Uterus (tissue), 3 donors: ENCODE measurements at regions not wholly inside any gene's neighbourhood (a gene's known extent, or its start where the extent isn't known, plus 50 kb on each side); places are given as distances from the start of the nearest gene placed in this dataset.

ENCODE experiments used
- DNase-seq, 2 donors: peaks; one replicate each; pipeline ENCODE4 v3.0.0-alpha.2; 2019 to 2020
- H3K27ac ChIP-seq, 2 donors: fragments of 200-600 bp; sonication (generic); 1 replicate in 1 of 2; 2 replicates in 1 of 2; pipeline ENCODE4 v1.5.1; 2016 to 2018
- H3K27me3 ChIP-seq, 2 donors: fragments of 200-600 bp; sonication (generic); one replicate each; pipeline ENCODE4 v1.5.1; 2018 to 2019; ENCODE audit warnings: control low read depth in 1 of 2
- H3K36me3 ChIP-seq, 2 donors: fragments of 200-600 bp; sonication (generic); one replicate each; pipeline ENCODE4 v1.5.1; 2019; ENCODE audit warnings: control low read depth in 1 of 2
- H3K4me1 ChIP-seq, 2 donors: fragments of 200-600 bp; sonication (generic); one replicate each; pipeline ENCODE4 v1.5.1; 2018 to 2019; ENCODE audit warnings: control low read depth in 1 of 2
- H3K4me3 ChIP-seq, 2 donors: fragments of 200-600 bp; sonication (generic); 1 replicate in 1 of 2; 2 replicates in 1 of 2; pipeline ENCODE4 v1.5.1; 2018 to 2019; ENCODE audit warnings: mild to moderate bottlenecking in 1 of 2
- H3K9me3 ChIP-seq, 2 donors: fragments of 200-600 bp; sonication (generic); one replicate each; pipeline ENCODE4 v1.5.1; 2019; ENCODE audit warnings: control low read depth in 1 of 2
- POLR2A ChIP-seq, 2 donors: fragments of 450-650 bp; IDR thresholded peaks; one replicate each; pipeline ENCODE4 v1.6.1; 2016; ENCODE audit warnings: antibody characterized with exemption in 2 of 2, mild to moderate bottlenecking in 1 of 2, moderate library complexity in 1 of 2
- intact Hi-C: fragments of 100-400 bp; cut with DNase I; formaldehyde crosslinking; loops from one replicate; pipeline ENCODE4 v1.15.1; 2023; ENCODE audit warnings: low total_unique reads
- TF ChIP-seq, protein P1 (sequence below), 4 experiments: fragments of 200-600 bp in 2 of 4; fragments of 450-650 bp in 2 of 4; sonication (generic) in 2 of 4; IDR thresholded peaks; one replicate each; pipeline ENCODE4 v1.5.1; 2016 to 2019; ENCODE audit warnings: antibody characterized with exemption in 4 of 4, mild to moderate bottlenecking in 2 of 4, moderate library complexity in 1 of 4
- donor health status: DM: yes; HTN: yes; CAD: no.

DNA sequence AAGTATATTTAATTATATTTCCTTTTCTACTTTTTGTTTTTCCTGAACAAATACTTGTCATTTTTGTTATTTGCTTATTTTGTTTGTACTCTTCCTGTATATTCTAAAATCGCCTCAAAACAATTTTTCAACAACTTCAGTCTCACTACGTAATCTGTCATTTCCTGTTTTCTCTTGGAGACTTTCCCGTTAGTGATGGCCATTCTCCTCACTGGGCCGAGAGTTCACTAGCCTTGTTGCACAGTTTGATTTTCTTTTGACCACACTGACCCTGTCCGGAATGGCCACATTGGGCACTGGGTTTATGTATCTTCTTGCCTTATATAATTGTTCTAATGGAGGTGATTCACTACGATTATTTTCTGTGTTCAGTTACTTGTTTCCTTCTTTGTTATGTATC lies 726.1 kb downstream of the FAM181B start:
- Histone ChIP-seq H3K4me3 (no peak overlapping the region), H3K36me3 (no peaks in the 10 kb centered on the region), H3K9me3 (no peaks in the 10 kb centered on the region), H3K27me3 (no peaks in the 10 kb centered on the region), H3K27ac (no peak overlapping the region), H3K4me1 (no peaks in the 10 kb centered on the region)
- DNase-seq, result no peak
- TF ChIP-seq, protein P1, sequence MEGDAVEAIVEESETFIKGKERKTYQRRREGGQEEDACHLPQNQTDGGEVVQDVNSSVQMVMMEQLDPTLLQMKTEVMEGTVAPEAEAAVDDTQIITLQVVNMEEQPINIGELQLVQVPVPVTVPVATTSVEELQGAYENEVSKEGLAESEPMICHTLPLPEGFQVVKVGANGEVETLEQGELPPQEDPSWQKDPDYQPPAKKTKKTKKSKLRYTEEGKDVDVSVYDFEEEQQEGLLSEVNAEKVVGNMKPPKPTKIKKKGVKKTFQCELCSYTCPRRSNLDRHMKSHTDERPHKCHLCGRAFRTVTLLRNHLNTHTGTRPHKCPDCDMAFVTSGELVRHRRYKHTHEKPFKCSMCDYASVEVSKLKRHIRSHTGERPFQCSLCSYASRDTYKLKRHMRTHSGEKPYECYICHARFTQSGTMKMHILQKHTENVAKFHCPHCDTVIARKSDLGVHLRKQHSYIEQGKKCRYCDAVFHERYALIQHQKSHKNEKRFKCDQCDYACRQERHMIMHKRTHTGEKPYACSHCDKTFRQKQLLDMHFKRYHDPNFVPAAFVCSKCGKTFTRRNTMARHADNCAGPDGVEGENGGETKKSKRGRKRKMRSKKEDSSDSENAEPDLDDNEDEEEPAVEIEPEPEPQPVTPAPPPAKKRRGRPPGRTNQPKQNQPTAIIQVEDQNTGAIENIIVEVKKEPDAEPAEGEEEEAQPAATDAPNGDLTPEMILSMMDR (IDR thresholded peaks at IDR 0.05), result no peak
- TF ChIP-seq POLR2A (IDR thresholded peaks at IDR 0.05), result no peak
- intact Hi-C loops, result no loop called here

DNA sequence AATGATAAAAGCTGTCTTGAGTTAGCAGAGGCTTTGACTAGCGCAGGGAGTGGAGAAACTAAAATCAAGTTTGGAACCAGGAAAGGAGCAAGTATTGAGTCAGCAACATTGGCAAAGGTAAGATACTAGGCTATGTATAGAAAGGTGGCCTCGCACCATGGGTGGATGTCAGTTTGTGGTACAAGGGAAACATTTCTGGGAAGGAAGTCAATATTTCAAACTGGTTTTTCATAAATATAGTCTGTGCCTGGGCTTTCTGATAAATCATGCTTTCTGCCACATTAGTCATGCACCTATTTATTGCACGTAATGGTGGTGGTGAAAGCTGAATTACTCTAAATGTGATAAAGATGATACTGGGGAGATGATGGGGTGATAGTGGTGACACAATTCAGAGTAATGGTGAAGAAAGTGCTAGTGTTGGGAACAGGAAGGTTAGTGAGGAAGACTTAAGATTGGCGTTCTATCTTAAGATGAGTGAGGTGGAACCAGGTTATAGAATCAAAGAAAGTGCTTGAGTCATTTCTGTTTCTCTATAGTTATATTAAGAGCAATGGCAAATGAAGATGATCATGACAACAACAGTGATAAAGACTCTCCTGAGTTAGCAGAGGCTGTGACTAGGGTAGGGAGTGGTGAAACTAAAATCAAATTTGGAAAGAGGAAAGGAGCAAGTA lies 729.0 kb downstream of the FAM181B start:
- intact Hi-C loops, result no loop called here
- Histone ChIP-seq H3K27ac (no peak overlapping the region), H3K36me3 (no peaks in the 10 kb centered on the region), H3K9me3 (no peaks in the 10 kb centered on the region), H3K27me3 (no peaks in the 10 kb centered on the region), H3K4me1 (no peaks in the 10 kb centered on the region), H3K4me3 (no peak overlapping the region)
- TF ChIP-seq POLR2A (IDR thresholded peaks at IDR 0.05), result no peak
- TF ChIP-seq, protein P1 (IDR thresholded peaks at IDR 0.05), result no peak
- DNase-seq, result no peak

DNA sequence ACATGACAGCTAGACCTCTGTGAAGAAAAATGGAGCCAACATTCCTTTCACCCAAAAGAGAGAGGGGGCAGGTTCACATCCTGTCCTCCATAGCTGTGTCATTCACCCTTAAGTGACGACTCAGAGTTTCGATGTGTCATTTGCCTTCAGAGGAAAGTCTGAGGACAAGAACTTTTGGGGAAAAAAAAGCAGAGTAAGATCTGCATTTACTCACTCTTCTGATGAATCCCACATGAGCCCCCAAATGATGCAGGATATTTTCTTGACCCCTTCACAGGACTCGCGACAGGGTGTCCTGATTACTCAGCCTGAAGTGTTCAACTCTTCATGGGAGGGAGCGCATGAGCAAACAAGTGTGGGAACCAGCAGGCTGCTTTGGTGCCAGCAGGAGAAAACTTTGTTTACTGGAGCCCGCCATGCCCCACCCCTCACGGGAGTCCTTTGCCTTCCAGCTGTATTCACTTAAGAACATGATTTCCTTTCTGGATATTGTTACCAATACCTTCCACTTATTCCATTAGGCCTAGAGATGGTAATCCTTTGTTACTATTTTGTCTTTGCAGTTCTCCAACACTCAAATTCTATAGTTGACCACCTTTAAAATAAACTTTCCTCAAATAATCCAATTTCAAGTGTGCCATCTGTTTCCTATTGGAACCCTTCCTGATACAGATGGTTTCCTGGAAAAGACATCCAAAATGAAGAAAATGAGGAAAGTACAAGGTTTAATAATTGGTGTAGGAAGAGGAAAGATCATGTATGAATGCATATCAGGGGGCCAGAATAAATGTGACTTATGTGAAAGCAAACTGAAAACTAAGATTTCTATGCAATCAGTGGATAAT lies 729.8 kb downstream of the FAM181B start:
- Histone ChIP-seq H3K4me3 (no peak overlapping the region), H3K9me3 (no peaks in the 10 kb centered on the region), H3K27me3 (no peaks in the 10 kb centered on the region), H3K4me1 (no peaks in the 10 kb centered on the region), H3K27ac (no peak overlapping the region), H3K36me3 (no peaks in the 10 kb centered on the region)
- DNase-seq, result no peak
- intact Hi-C loops, result no loop called here
- no peak for TF ChIP-seq POLR2A (IDR thresholded peaks at IDR 0.05)
- TF ChIP-seq, protein P1 (IDR thresholded peaks at IDR 0.05), result no peak

DNA sequence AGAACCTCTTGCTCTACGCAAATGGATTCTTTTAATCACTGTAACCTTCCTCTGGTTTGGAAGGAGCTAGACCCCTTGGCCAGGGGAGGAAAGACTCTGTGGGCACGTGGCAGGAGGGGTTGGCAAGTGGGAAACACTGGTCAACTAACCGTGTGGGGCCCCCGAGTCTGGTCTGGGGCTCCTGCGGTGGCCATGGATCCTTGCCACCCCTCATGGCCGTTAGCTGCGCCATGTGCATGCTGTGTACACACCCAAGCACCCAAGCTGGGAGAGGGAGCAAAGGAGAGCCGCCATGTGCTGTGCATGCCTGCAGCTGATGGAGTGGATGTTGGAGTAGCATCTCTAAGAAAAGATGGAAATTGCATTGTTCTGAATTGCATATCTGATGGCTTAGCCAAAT lies 730.6 kb downstream of the FAM181B start:
- TF ChIP-seq, protein P1 (IDR thresholded peaks at IDR 0.05), result no peak
- no peak for TF ChIP-seq POLR2A (IDR thresholded peaks at IDR 0.05)
- intact Hi-C loops, result no loop called here
- Histone ChIP-seq H3K4me3 (no peak overlapping the region), H3K27me3 (no peaks in the 10 kb centered on the region), H3K27ac (no peak overlapping the region), H3K36me3 (no peaks in the 10 kb centered on the region), H3K4me1 (no peaks in the 10 kb centered on the region), H3K9me3 (no peaks in the 10 kb centered on the region)
- DNase-seq, result no peak

DNA sequence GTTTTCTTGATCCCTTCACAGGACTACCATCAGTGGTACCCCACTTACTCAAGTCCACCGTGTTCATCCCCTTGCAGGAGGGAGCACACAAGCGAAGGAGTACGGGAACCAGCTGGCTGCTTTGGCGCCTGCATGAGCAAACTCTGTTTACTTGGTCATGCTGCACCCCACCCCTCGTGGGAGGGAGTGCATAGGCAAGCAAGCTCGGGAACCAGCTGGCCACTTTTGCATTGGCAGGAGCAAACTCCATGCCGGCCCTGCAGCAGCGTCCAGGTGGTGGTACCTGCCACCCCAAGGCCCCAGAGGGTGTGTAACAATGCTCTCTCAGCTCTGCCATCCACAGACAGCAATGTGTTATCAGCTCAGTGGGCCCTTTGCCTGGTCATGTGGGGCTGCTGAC lies 737.8 kb downstream of the FAM181B start:
- intact Hi-C loops, result no loop called here
- Histone ChIP-seq H3K4me3 (no peak overlapping the region), H3K4me1 (no peaks in the 10 kb centered on the region)

More for the DNA sequence above, 737.8 kb downstream of the FAM181B start:
- Histone ChIP-seq H3K27ac (no peak overlapping the region), H3K36me3 (no peaks in the 10 kb centered on the region), H3K9me3 (no peaks in the 10 kb centered on the region), H3K27me3 (no peaks in the 10 kb centered on the region)
- no peak for DNase-seq
- TF ChIP-seq, protein P1 (IDR thresholded peaks at IDR 0.05), result no peak
- no peak for TF ChIP-seq POLR2A (IDR thresholded peaks at IDR 0.05)
